IPS DF 4.7 (cell line): ENCODE measurements at regions not wholly inside any gene's neighbourhood (a gene's known extent, or its start where the extent isn't known, plus 50 kb on each side); places are given as distances from the start of the nearest gene placed in this dataset.

Experiments
- DNase-seq: peaks from one replicate; pipeline ENCODE4 v3.0.0-alpha.2; 2013; ENCODE audit warnings: low spot score; ENCODE audit errors: extremely low read depth

- DNase-seq, result no peak
Measured at GRCh38 chr16:73711406-73712080, 585.1 kb upstream of the PSMD7 start.

- DNase-seq, result no peak
Measured at GRCh38 chr16:73710526-73710925, 586.1 kb upstream of the PSMD7 start.

DNA sequence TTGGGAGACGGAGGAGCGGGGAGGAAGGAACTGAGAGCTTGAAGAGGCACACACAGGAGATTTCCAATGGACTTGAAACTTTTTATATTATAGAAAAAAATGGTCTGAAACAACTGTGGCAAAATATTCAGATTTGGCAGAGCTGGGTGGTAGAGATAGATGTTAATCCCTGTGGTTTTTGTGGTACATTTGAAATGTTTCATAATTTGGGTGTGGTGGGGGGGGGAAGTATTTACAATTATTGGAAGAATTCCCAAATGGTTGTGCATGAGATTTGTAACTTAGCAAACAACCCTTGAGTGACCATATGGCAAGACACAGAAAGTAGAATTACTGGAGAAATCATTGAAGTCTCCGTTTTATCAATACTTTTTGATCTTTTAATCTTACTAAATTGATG lies 588.8 kb upstream of the PSMD7 start:
- no peak for DNase-seq

DNA sequence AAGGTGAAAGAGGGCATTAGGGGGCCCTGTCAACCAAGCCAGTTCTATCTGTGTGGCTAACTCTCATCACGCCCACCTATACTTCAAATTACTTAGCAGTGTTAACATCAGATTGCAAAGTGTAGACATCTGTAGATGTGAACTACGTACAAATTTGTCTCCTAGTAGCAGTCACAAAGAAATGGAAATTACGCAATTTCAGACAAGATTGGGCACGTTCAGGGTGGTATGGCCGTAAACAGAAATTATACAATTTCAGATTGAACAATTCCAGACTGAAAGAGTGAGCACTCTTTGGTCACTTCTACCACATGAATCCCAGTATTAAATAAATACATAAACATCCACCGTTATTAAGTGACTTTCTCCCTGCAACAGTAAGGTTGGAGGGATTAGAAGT lies 592.7 kb upstream of the PSMD7 start:
- DNase-seq, result no peak

DNA sequence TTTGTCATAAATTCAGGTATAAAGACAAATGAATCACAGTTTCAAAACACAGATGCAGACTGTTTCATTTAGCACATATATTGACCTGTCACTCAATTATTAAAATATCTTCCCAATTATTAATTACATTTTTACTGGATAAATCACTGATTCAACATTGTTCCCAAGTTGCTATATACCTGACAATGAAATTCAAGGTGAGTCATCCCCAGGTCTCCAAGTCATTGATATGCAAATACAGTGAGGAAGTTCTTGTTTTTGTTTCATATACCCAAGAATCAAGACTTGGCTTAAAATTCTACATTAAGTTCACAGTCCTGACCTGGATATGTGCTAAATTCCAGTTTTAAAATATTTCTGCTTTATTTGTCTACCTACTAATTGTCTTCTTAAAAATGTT lies 599.3 kb upstream of the PSMD7 start:
- DNase-seq, result no peak

DNA sequence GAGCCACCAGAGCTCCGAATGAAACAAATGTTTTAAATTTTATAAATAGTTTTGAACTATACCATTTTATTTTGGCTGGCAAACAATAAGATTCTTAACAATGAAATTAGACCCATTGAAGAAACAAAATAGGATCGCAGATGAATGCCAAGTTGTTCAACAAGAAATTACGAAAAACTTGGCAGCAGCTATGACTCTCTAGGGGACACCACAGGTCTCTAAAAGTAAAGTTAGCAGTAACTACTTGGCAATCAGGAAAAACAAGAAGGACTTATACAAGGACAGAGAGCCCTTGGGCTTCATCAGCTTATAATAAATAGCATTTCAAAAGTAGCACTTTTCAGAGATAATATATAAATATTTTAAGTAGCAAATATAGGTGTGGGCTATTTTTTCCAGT lies 603.8 kb upstream of the PSMD7 start:
- no peak for DNase-seq

DNA sequence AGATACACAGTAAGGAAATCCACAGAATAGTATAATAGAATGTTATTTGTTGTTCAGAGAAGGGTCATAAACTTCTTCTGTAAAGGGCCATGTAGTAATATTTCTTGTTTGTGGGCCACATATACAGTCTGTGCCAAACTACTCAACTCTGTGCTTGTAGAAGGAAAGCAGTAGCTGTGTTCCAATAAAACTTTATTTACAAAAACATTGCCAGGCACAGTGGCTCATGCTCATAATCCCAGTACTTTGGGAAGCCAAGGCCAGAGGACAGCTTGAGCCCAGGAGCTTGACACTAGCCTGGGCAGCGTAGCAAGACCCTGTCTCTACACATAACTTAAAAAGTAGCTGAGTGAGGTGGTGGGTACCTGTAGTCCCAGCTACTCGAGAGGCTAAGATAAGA lies 612.8 kb upstream of the PSMD7 start:
- no peak for DNase-seq

DNA sequence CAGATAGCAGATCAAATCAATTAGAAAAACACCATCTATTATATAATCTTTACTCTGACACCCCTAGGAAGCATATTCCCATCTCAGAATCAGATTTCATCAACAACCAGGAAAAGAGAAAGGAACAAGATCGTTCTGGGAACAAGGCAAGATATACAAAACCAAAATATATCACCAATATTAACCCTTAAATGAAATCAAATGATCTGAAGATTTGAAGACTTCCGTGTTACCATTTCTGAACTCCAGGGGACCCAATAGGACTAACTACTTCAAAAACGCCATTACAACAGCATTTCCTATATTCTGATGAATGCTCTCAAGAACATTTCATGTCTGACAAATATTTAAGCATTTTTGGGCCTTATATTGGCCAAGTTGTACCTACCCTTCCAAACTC lies 624.2 kb upstream of the ZFHX3 start:
- no peak for DNase-seq

- no peak for DNase-seq
Measured at GRCh38 chr16:73670836-73671820, 623.2 kb upstream of the ZFHX3 start.

GRCh38 chr16:73669535-73670274 lies 621.8 kb upstream of the ZFHX3 start:
- no peak for DNase-seq

DNA sequence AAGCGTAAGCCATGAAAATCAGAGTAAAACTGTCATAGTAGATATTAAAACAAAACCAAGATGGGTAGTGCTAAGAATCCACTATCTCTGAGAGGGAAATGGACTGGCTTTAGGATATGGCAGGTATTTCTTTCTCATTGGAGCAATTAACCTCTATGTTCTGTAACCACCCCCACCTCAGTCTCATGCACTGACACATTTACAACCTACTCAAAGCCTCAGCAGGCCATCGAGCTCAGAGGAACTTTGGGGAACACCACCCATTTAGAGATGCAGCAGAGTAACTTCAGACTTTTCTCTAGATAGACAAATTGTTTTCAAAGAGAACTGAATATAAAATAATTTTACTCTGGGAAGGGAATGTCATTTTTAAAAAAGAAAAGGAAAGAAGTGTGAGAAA lies 615.8 kb upstream of the ZFHX3 start:
- DNase-seq, result no peak

- DNase-seq, result no peak
Measured at GRCh38 chr16:73636196-73636595, 588.3 kb upstream of the ZFHX3 start.

- no peak for DNase-seq
Measured at GRCh38 chr16:73629011-73629410, 581.1 kb upstream of the ZFHX3 start.

- DNase-seq, result no peak
Measured at GRCh38 chr16:73617738-73618137, 569.8 kb upstream of the ZFHX3 start.

- DNase-seq, result no peak
Measured at GRCh38 chr16:73616770-73617169, 568.8 kb upstream of the ZFHX3 start.

- DNase-seq, result peak; percentile 22
Measured at GRCh38 chr16:73616166-73616753, 568.3 kb upstream of the ZFHX3 start.

GRCh38 chr16:73615071-73615940 lies 567.4 kb upstream of the ZFHX3 start:
- no peak for DNase-seq

GRCh38 chr16:73614131-73614530 lies 566.2 kb upstream of the ZFHX3 start:
- DNase-seq, result no peak

GRCh38 chr16:73610605-73611156 lies 562.8 kb upstream of the ZFHX3 start:
- no peak for DNase-seq

- no peak for DNase-seq
Measured at GRCh38 chr16:73610160-73610559, 562.2 kb upstream of the ZFHX3 start.
